A673 (cell line): ENCODE measurements at regions not wholly inside any gene's neighbourhood (a gene's known extent, or its start where the extent isn't known, plus 50 kb on each side); places are given as distances from the start of the nearest gene placed in this dataset.

Experiments used
- BruUV-seq: library from RNA; stranded (reverse); fragments of 400-500 nt; replicated peaks from 2 replicates; lab custom pipeline; 2021; lab: Mats Ljungman, UMichigan
- CTCF ChIA-PET: fragments of 300-600 bp; sonication (Branson Sonifier 250); formaldehyde crosslinking; loops from one replicate; lab custom pipeline; 2022; ENCODE audit warnings: antibody characterized with exemption; lab: Charles Lee
- POLR2A ChIA-PET: fragments of 300-600 bp; sonication (Branson Sonifier 250); formaldehyde crosslinking; loops from one replicate; lab custom pipeline; 2022; ENCODE audit warnings: antibody characterized with exemption; ENCODE audit not compliant: low non-redundant PET; lab: Charles Lee
- DNase-seq: peaks from one replicate; pipeline ENCODE4 v3.0.0-alpha.2; 2015; ENCODE audit warnings: low spot score
- H3K27ac ChIP-seq: fragments of 200-600 bp; sonication (generic); 2 replicates; pipeline ENCODE4 v1.5.1; 2016; ENCODE audit warnings: mixed run types, low read depth, mild to moderate bottlenecking, mixed read lengths, antibody characterized with exemption, low read length; ENCODE audit not compliant: poor library complexity, severe bottlenecking
- H3K27me3 ChIP-seq: fragments of 200-600 bp; sonication (generic); replicated peaks from 2 replicates; pipeline ENCODE4 v1.6.1; 2017; ENCODE audit warnings: mixed run types, low read depth, mild to moderate bottlenecking, mixed read lengths, antibody characterized with exemption, low read length; ENCODE audit not compliant: insufficient read depth, poor library complexity
- H3K36me3 ChIP-seq: fragments of 200-600 bp; sonication (generic); 2 replicates; pipeline ENCODE4 v1.6.1; 2016; ENCODE audit warnings: mixed run types, mild to moderate bottlenecking, mixed read lengths, antibody characterized with exemption, low read length; ENCODE audit not compliant: insufficient read depth, poor library complexity, severe bottlenecking
- H3K4me1 ChIP-seq: fragments of 200-600 bp; sonication (generic); 2 replicates; pipeline ENCODE4 v1.6.1; 2017; ENCODE audit warnings: mixed run types, mild to moderate bottlenecking, mixed read lengths, antibody characterized with exemption, low read length; ENCODE audit not compliant: insufficient read depth, poor library complexity, severe bottlenecking
- H3K4me3 ChIP-seq: fragments of 200-600 bp; sonication (generic); 2 replicates; pipeline ENCODE4 v1.5.1; 2016; ENCODE audit warnings: low read depth, mixed run types, mild to moderate bottlenecking, mixed read lengths, low read length; ENCODE audit not compliant: poor library complexity, severe bottlenecking
- H3K9me3 ChIP-seq: fragments of 200-600 bp; sonication (generic); 2 replicates; pipeline ENCODE4 v1.6.1; 2016; ENCODE audit warnings: mixed run types, low read depth, mild to moderate bottlenecking, mixed read lengths, antibody characterized with exemption, low read length; ENCODE audit not compliant: poor library complexity, severe bottlenecking
- CTCF ChIP-seq: fragments of 300-800, 200-600 bp; sonication (generic); conservative IDR thresholded peaks from 2 replicates; pipeline ENCODE4 v1.5.1; 2017; ENCODE audit warnings: low read depth, mild to moderate bottlenecking, antibody characterized with exemption, low read length, moderate library complexity, mixed read lengths
- EZH2 ChIP-seq: fragments of 200-600 bp; sonication (generic); IDR thresholded peaks from 2 replicates; pipeline ENCODE4 v1.6.1; 2017; ENCODE audit warnings: borderline replicate concordance, low read depth, mild to moderate bottlenecking, mixed read lengths, antibody characterized with exemption, low read length; ENCODE audit not compliant: poor library complexity, severe bottlenecking
- intact Hi-C: fragments of 100-400 bp; cut with micrococcal nuclease; formaldehyde crosslinking; loops from one replicate; pipeline ENCODE4 v1.10.0; 2022; ENCODE audit not compliant: unreplicated experiment

- Histone ChIP-seq H3K27me3 (no peaks in the 10 kb centered on the region), H3K27ac (no peak overlapping the region), H3K4me3 (no peak overlapping the region), H3K4me1 (no peaks in the 10 kb centered on the region), H3K9me3 (no peaks in the 10 kb centered on the region), H3K36me3 (no peaks in the 10 kb centered on the region)
- ChIA-PET POLR2A (no interaction called here), CTCF (no interaction called here)
- no peak for DNase-seq
- no peak for TF ChIP-seq EZH2
- TF ChIP-seq CTCF, result no peak
- BruUV-seq, result no TSS peak
- intact Hi-C loops, result no loop called here
These were observed 74.4 kb upstream of the FOXC1 start for GRCh38 chr6:1535295-1535694.

GRCh38 chr6:1536526-1537429, 72.9 kb upstream of the FOXC1 start:
- Histone ChIP-seq H3K36me3 (no peaks in the 10 kb centered on the region), H3K27ac (no peak overlapping the region), H3K4me1 (no peaks in the 10 kb centered on the region), H3K9me3 (no peaks in the 10 kb centered on the region), H3K27me3 (no peaks in the 10 kb centered on the region), H3K4me3 (no peak overlapping the region)
- no TSS peak for BruUV-seq
- TF ChIP-seq EZH2 (no peak), CTCF (no peak)
- ChIA-PET CTCF (interaction anchor here (1.3 kb wide), 1 partner anchor 16 kb away, joined by 4 read pairs; no protein-coding TSS in a partner anchor), POLR2A (no interaction called here)
- intact Hi-C loops, result no loop called here
- no peak for DNase-seq

GRCh38 chr6:1538369-1538768, 71.3 kb upstream of the FOXC1 start:
- no peaks in the 10 kb centered on the region for H3K27me3 ChIP-seq
- no peaks in the 10 kb centered on the region for H3K9me3 ChIP-seq
- no peak for DNase-seq
- CTCF ChIA-PET, result interaction anchor here (1.3 kb wide), 1 partner anchor 14 kb away, joined by 4 read pairs; no protein-coding TSS in a partner anchor
- intact Hi-C loops, result no loop called here
- no peak overlapping the region for H3K27ac ChIP-seq
- H3K36me3 ChIP-seq, result no peaks in the 10 kb centered on the region
- TF ChIP-seq CTCF (no peak), EZH2 (no peak)
- BruUV-seq, result no TSS peak
- POLR2A ChIA-PET, result no interaction called here
- H3K4me1 ChIP-seq, result no peaks in the 10 kb centered on the region
- H3K4me3 ChIP-seq, result no peak overlapping the region
